ENCODE measurements at regions not wholly inside any gene's neighbourhood (a gene's known extent, or its start where the extent isn't known, plus 50 kb on each side); places are given as distances from the start of the nearest gene placed in this dataset.

- H3K36me3 ChIP-seq (ENCODE audit: insufficient read depth, low read length): no peaks in the 10 kb centered on the region
- DNase-seq (ENCODE audit: low spot score): no peak
- no peaks in the 10 kb centered on the region for H3K9me3 ChIP-seq (ENCODE audit: low read length)
- H3K27ac ChIP-seq (ENCODE audit: low read depth, low read length, poor library complexity, severe bottlenecking): no peak overlapping the region
- ChIA-PET CTCF (ENCODE audit: unreplicated experiment) (no interaction called here), POLR2A (no interaction called here)
- TF ChIP-seq EZH2phosphoT487 (IDR thresholded peaks at IDR 0.05; ENCODE audit: borderline replicate concordance, low read depth, low read length) (no peak), CTCF (conservative IDR thresholded peaks at IDR 0.05; ENCODE audit: low read length) (no peak)
- H2AFZ ChIP-seq (ENCODE audit: low read length): no peak overlapping the region
- BruUV-seq (replicated peaks): no TSS peak
- no peaks in the 10 kb centered on the region for H3K4me1 ChIP-seq (ENCODE audit: insufficient read depth, low read length, poor library complexity, severe bottlenecking)
- H3K4me2 ChIP-seq (ENCODE audit: low read length): no peak overlapping the region
- no peaks in the 10 kb centered on the region for H4K20me1 ChIP-seq (ENCODE audit: insufficient read depth, low read length)
- H3K79me2 ChIP-seq (ENCODE audit: insufficient read depth, low read depth, low read length): no peaks in the 10 kb centered on the region
- intact Hi-C loops (cut with micrococcal nuclease; ENCODE audit: unreplicated experiment): no loop called here
- H3K9me2 ChIP-seq (ENCODE audit: insufficient read depth, low read length): no peaks in the 10 kb centered on the region
- H3K4me3 ChIP-seq (ENCODE audit: low read depth, low read length, poor library complexity, severe bottlenecking): no peak overlapping the region
These were observed 441.3 kb upstream of the CDH20 start for GRCh38 chr18:60891936-60892335.

GRCh38 chr18:60892441-60892840, 440.8 kb upstream of the CDH20 start:
- no peak for DNase-seq (ENCODE audit: low spot score)
- ChIA-PET CTCF (ENCODE audit: unreplicated experiment) (no interaction called here), POLR2A (no interaction called here)
- H3K4me2 ChIP-seq (ENCODE audit: low read length): no peak overlapping the region
- no peaks in the 10 kb centered on the region for H3K9me2 ChIP-seq (ENCODE audit: insufficient read depth, low read length)
- BruUV-seq (replicated peaks): no TSS peak
- TF ChIP-seq CTCF (conservative IDR thresholded peaks at IDR 0.05; ENCODE audit: low read length) (no peak), EZH2phosphoT487 (IDR thresholded peaks at IDR 0.05; ENCODE audit: borderline replicate concordance, low read depth, low read length) (no peak)
- no peaks in the 10 kb centered on the region for H3K9me3 ChIP-seq (ENCODE audit: low read length)
- no peaks in the 10 kb centered on the region for H3K4me1 ChIP-seq (ENCODE audit: insufficient read depth, low read length, poor library complexity, severe bottlenecking)
- H3K27ac ChIP-seq (ENCODE audit: low read depth, low read length, poor library complexity, severe bottlenecking): no peak overlapping the region
- H3K36me3 ChIP-seq (ENCODE audit: insufficient read depth, low read length): no peaks in the 10 kb centered on the region
- H4K20me1 ChIP-seq (ENCODE audit: insufficient read depth, low read length): no peaks in the 10 kb centered on the region
- H2AFZ ChIP-seq (ENCODE audit: low read length): no peak overlapping the region
- H3K4me3 ChIP-seq (ENCODE audit: low read depth, low read length, poor library complexity, severe bottlenecking): no peak overlapping the region
- intact Hi-C loops (cut with micrococcal nuclease; ENCODE audit: unreplicated experiment): no loop called here
- H3K79me2 ChIP-seq (ENCODE audit: insufficient read depth, low read depth, low read length): no peaks in the 10 kb centered on the region

- ChIA-PET CTCF (ENCODE audit: unreplicated experiment) (no interaction called here), POLR2A (interaction anchor here (0.6 kb wide), 1 partner anchor 296 kb away, joined by 3 read pairs; no protein-coding TSS in a partner anchor)
- no peaks in the 10 kb centered on the region for H3K36me3 ChIP-seq (ENCODE audit: insufficient read depth, low read length)
- no peaks in the 10 kb centered on the region for H3K9me2 ChIP-seq (ENCODE audit: insufficient read depth, low read length)
- H3K27ac ChIP-seq (ENCODE audit: low read depth, low read length, poor library complexity, severe bottlenecking): no peak overlapping the region
- H3K79me2 ChIP-seq (ENCODE audit: insufficient read depth, low read depth, low read length): no peaks in the 10 kb centered on the region
- H4K20me1 ChIP-seq (ENCODE audit: insufficient read depth, low read length): no peaks in the 10 kb centered on the region
- H2AFZ ChIP-seq (ENCODE audit: low read length): no peak overlapping the region
- intact Hi-C loops (cut with micrococcal nuclease; ENCODE audit: unreplicated experiment): no loop called here
- H3K4me1 ChIP-seq (ENCODE audit: insufficient read depth, low read length, poor library complexity, severe bottlenecking): no peaks in the 10 kb centered on the region
- H3K4me2 ChIP-seq (ENCODE audit: low read length): no peak overlapping the region
- H3K4me3 ChIP-seq (ENCODE audit: low read depth, low read length, poor library complexity, severe bottlenecking): no peak overlapping the region
- no peaks in the 10 kb centered on the region for H3K9me3 ChIP-seq (ENCODE audit: low read length)
- no peak for DNase-seq (ENCODE audit: low spot score)
- TF ChIP-seq CTCF (conservative IDR thresholded peaks at IDR 0.05; ENCODE audit: low read length) (no peak), EZH2phosphoT487 (IDR thresholded peaks at IDR 0.05; ENCODE audit: borderline replicate concordance, low read depth, low read length) (no peak)
- BruUV-seq (replicated peaks): no TSS peak
These were observed 440.4 kb upstream of the CDH20 start for GRCh38 chr18:60892855-60893254.

Data from OCI-LY7 (cell line).